Transverse colon (tissue), 4 donors: ENCODE measurements at regions not wholly inside any gene's neighbourhood (a gene's known extent, or its start where the extent isn't known, plus 50 kb on each side); places are given as distances from the start of the nearest gene placed in this dataset.

Experiments
- DNase-seq: peaks from one replicate; pipeline ENCODE4 v3.0.0-alpha.2; 2019
- H3K27ac ChIP-seq, 4 donors: fragments of 200-600 bp; sonication (generic); 2 replicates each; pipeline ENCODE4 v1.5.1; 2016 to 2018; ENCODE audit warnings: inconsistent platforms in 4 of 4
- H3K27me3 ChIP-seq: fragments of 200-600 bp; sonication (generic); 2 replicates; pipeline ENCODE4 v1.5.1; 2017; ENCODE audit warnings: inconsistent platforms
- H3K36me3 ChIP-seq, 4 donors: fragments of 200-600 bp; sonication (generic); 2 replicates each; pipeline ENCODE4 v1.5.1; 2017 to 2019; ENCODE audit warnings: inconsistent platforms in 4 of 4
- H3K4me1 ChIP-seq, 4 donors: fragments of 200-600 bp; sonication (generic); 2 replicates each; pipeline ENCODE4 v1.5.1; 2017 to 2020; ENCODE audit warnings: inconsistent platforms in 4 of 4
- H3K4me3 ChIP-seq, 4 donors: fragments of 200-600 bp; sonication (generic); 1 replicate in 1 of 4; 2 replicates in 3 of 4; pipeline versions ENCODE4 v1.5.1 to v1.6.1; 2017 to 2019; ENCODE audit warnings: inconsistent platforms in 4 of 4
- H3K9me3 ChIP-seq, 2 donors: fragments of 200-600 bp; sonication (generic); 2 replicates each; pipeline ENCODE4 v1.5.1; 2017 to 2019; ENCODE audit warnings: inconsistent platforms in 2 of 2
- EP300 ChIP-seq: sonication (generic); formaldehyde crosslinking; IDR thresholded peaks from one replicate; pipeline ENCODE4 v1.6.1; 2017; ENCODE audit warnings: antibody characterized with exemption, low read depth
- POLR2A ChIP-seq: fragments of 450-650 bp; IDR thresholded peaks from one replicate; pipeline ENCODE4 v1.6.1; 2016; ENCODE audit warnings: antibody characterized with exemption, mild to moderate bottlenecking, moderate library complexity
- POLR2AphosphoS5 ChIP-seq, 3 donors: sonication (generic); formaldehyde crosslinking; IDR thresholded peaks; one replicate each; pipeline ENCODE4 v1.6.1; 2016; ENCODE audit warnings: antibody characterized with exemption in 3 of 3
- WGBS, 2 donors: methylation state at CpG; one replicate each; pipeline ENCODE4 v1.1.5; 2018; ENCODE audit warnings: low coverage in 1 of 2; 5-methylcytosine and 5-hydroxymethylcytosine counted together
- in situ Hi-C, 4 donors: fragments of 200-750 bp; cut with MboI; loops; one replicate each; pipeline versions ENCODE4 v1.15.0 to v1.15.1; 2017; ENCODE audit warnings: low sequenced_read_pairs in 3 of 4, low pct_ligation_motif_present in 1 of 4, low pct_unique_long_range_greater_than_20kb in 1 of 4
- intact Hi-C: fragments of 100-400 bp; cut with DNase I; formaldehyde crosslinking; loops from one replicate; pipeline ENCODE4 v1.15.1; 2023; ENCODE audit warnings: low total_unique reads
- TF ChIP-seq, protein P1 (sequence below), 5 experiments: fragments of 200-600 bp in 3 of 5; fragments of 450-650 bp in 2 of 5; sonication (generic) in 3 of 5; IDR thresholded peaks; 1 replicate in 2 of 5; 2 replicates in 3 of 5; pipeline ENCODE4 v1.5.1; 2016 to 2017; ENCODE audit warnings: antibody characterized with exemption in 5 of 5, inconsistent platforms in 3 of 5, mild to moderate bottlenecking in 2 of 5, moderate library complexity in 1 of 5

DNA sequence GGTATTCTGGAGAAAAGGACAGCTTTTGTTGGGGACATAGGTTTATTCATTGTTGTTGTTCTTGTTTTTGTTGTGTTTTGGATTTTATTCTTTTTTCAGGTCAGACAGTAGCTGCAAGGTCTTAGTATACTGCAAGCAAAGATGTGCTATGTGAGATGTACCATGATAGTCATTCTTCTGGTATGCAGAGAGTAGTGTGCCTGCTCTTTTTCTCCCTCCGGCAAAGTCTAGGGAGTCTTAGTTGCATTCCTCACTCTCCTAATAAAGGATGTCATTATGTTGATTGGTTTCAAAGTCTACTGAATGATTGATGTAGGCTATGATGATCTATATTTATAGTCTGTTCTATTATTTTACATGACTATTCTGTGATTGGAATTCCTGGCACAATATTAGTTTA, 119.9 kb upstream of the POF1B start:
- Histone ChIP-seq H3K36me3 (no peaks in the 10 kb centered on the region), H3K4me3 (no peak overlapping the region), H3K9me3 (no peaks in the 10 kb centered on the region), H3K27me3 (no peaks in the 10 kb centered on the region), H3K4me1 (no peaks in the 10 kb centered on the region), H3K27ac (no peak overlapping the region)
- WGBS, 2 donors = 68% methylated on average over 1 of the region's 1 CpG; no CpG with 5 or more reads in 1 of the 2 donors
- in situ Hi-C loops = no loop called here
- intact Hi-C loops = no loop called here
- DNase-seq = no peak
- TF ChIP-seq POLR2AphosphoS5 (IDR thresholded peaks at IDR 0.05) = no peak
- TF ChIP-seq, protein P1, sequence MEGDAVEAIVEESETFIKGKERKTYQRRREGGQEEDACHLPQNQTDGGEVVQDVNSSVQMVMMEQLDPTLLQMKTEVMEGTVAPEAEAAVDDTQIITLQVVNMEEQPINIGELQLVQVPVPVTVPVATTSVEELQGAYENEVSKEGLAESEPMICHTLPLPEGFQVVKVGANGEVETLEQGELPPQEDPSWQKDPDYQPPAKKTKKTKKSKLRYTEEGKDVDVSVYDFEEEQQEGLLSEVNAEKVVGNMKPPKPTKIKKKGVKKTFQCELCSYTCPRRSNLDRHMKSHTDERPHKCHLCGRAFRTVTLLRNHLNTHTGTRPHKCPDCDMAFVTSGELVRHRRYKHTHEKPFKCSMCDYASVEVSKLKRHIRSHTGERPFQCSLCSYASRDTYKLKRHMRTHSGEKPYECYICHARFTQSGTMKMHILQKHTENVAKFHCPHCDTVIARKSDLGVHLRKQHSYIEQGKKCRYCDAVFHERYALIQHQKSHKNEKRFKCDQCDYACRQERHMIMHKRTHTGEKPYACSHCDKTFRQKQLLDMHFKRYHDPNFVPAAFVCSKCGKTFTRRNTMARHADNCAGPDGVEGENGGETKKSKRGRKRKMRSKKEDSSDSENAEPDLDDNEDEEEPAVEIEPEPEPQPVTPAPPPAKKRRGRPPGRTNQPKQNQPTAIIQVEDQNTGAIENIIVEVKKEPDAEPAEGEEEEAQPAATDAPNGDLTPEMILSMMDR (IDR thresholded peaks at IDR 0.05) = no peak
- no peak for TF ChIP-seq EP300
- TF ChIP-seq POLR2A = no peak

DNA sequence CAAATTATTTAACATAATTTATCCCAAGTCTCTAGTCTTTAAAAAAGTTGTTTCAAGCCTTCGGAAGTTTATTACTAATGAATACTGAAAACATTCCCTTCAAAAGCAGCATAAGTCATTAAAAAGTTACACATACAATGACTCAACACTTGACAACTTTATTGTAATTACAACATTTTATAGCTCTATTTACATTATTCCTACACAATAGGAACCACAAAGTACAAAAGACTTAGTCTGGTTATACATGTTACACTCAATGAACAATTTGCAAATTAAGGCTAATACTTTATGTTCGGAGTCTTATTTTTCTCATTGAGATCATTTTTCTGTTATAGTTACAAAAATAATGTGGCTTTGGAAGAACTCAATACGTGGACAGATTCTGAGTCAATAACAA, 114.4 kb upstream of the POF1B start:
- WGBS, 2 donors = 29 to 48% methylated on average over 2 to 3 of the region's 3 CpGs
- TF ChIP-seq EP300 (no peak), POLR2A (no peak), POLR2AphosphoS5 (IDR thresholded peaks at IDR 0.05) (no peak)
- TF ChIP-seq, protein P1 (IDR thresholded peaks at IDR 0.05) = no peak
- no peaks in the 10 kb centered on the region for H3K27me3 ChIP-seq
- H3K9me3 ChIP-seq = no peaks in the 10 kb centered on the region
- H3K36me3 ChIP-seq = no peaks in the 10 kb centered on the region
- DNase-seq = no peak
- in situ Hi-C loops (no loop called here), intact Hi-C loops (no loop called here)
- H3K4me3 ChIP-seq = no peak overlapping the region
- H3K4me1 ChIP-seq = no peaks in the 10 kb centered on the region
- no peak overlapping the region for H3K27ac ChIP-seq

DNA sequence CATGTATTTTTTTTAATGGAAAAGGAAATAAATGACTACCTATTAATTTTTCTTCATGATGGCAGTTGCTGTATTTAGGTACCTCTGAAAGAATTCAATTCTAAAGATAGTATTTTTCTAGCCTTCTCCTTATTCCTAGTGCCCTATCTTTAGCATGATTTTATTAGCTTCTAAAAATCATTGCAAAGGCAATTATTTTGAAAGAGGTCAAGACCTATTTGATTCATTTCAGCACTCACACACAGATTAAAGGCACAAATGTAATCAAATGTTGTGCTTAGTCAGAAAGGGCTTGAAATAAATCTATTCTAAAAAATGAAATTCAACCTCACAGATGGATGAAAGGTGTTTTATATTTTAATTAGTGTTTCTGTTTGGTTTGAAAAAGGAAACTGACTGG, 74.8 kb upstream of the POF1B start:
- TF ChIP-seq, protein P1 (IDR thresholded peaks at IDR 0.05) = no peak
- TF ChIP-seq POLR2AphosphoS5 (IDR thresholded peaks at IDR 0.05) (no peak), POLR2A (no peak), EP300 (no peak)
- H3K27me3 ChIP-seq = no peaks in the 10 kb centered on the region
- no peaks in the 10 kb centered on the region for H3K4me1 ChIP-seq
- H3K36me3 ChIP-seq = no peaks in the 10 kb centered on the region
- DNase-seq = no peak
- intact Hi-C loops = no loop called here
- in situ Hi-C loops = no loop called here
- no peaks in the 10 kb centered on the region for H3K9me3 ChIP-seq
- no peak overlapping the region for H3K27ac ChIP-seq
- no peak overlapping the region for H3K4me3 ChIP-seq

DNA sequence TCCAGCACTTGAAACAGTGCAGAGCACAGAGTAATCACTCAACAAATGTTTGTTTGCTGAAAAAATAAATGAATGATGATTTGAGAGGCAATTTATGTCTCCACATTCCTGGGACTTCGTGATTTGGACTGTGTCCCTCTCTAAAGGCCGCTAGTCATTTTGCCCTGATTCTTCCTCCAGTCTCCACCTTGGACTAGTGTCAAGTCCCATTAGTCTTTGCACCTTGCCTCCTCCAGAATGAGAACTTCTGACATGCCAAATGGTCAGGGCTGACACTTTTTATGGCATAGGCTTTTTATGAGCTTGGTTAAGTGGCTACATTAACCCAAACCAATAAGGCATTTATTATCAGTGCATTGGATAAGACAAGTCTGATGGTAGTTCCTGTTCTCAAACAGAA, 65.1 kb upstream of the POF1B start:
- Histone ChIP-seq H3K4me1 (no peaks in the 10 kb centered on the region), H3K27me3 (no peaks in the 10 kb centered on the region), H3K36me3 (no peaks in the 10 kb centered on the region), H3K9me3 (no peaks in the 10 kb centered on the region), H3K4me3 (no peak overlapping the region), H3K27ac (no peak overlapping the region)
- DNase-seq = no peak
- intact Hi-C loops (no loop called here), in situ Hi-C loops (no loop called here)
- 20 to 37% methylated on average over 2 of the region's 2 CpGs for WGBS, 2 donors
- no peak for TF ChIP-seq POLR2AphosphoS5 (IDR thresholded peaks at IDR 0.05)
